HepG2 (cell line): ENCODE measurements at regions not wholly inside any gene's neighbourhood (a gene's known extent, or its start where the extent isn't known, plus 50 kb on each side); places are given as distances from the start of the nearest gene placed in this dataset.

ENCODE experiments used
- ATAC-seq: fragments of 200-7000 bp; cut with Tn5 transposase; 3 replicates; pipeline ENCODE4 v1.9.1; 2020; ENCODE audit warnings: mild to moderate bottlenecking, moderate library complexity
- BruUV-seq: library from RNA; stranded (reverse); fragments of 400-500 nt; replicated peaks from 2 replicates; lab custom pipeline; 2021; lab: Mats Ljungman, UMichigan
- CTCF ChIA-PET: fragments of 300-600 bp; formaldehyde crosslinking; extraction: SDS; loops from one replicate; lab custom pipeline; 2021; ENCODE audit warnings: low total read pairs, inconsistent platforms, low intra/inter-chr PET ratio; lab: Yijun Ruan, JAX
- POLR2A ChIA-PET: fragments of 350-600 bp; sonication (Branson Sonifier 250); formaldehyde crosslinking; loops from one replicate; lab custom pipeline; 2020; ENCODE audit warnings: antibody characterized with exemption, inconsistent platforms; lab: Yijun Ruan, JAX
- DNase-seq: peaks from one replicate; pipeline ENCODE4 v3.0.0-alpha.2; 2015; ENCODE audit warnings: low spot score
- FAIRE-seq: peaks from 3 replicates; lab custom pipeline; 2011; peaks lifted over from hg19 to GRCh38; lab: Jason Lieb, UNC
- H2AFZ ChIP-seq: one replicate; pipeline ENCODE4 v1.6.1; 2011; ENCODE audit warnings: low read length, inconsistent platforms
- H3K27ac ChIP-seq: fragments of 300-600 bp; 3 replicates; pipeline ENCODE4 v1.8.0; 2011; ENCODE audit warnings: mixed run types, mild to moderate bottlenecking, mixed read lengths, low read length, inconsistent platforms; ENCODE audit not compliant: insufficient read depth; ENCODE audit errors: extremely low read length
- H3K27me3 ChIP-seq, 2 experiments: fragments of 200-600 bp in 1 of 2; 2 replicates in 1 of 2; 3 replicates in 1 of 2; pipeline versions ENCODE4 v1.6.0 to v1.8.0; 2011; ENCODE audit warnings: low read length in 2 of 2, mild to moderate bottlenecking in 2 of 2, moderate library complexity in 2 of 2, inconsistent platforms in 1 of 2; ENCODE audit not compliant: insufficient read depth in 2 of 2, control insufficient read depth in 1 of 2
- H3K36me3 ChIP-seq, 2 experiments: fragments of 200-600 bp in 1 of 2; replicated peaks in 1 of 2; 2 replicates in 1 of 2; 3 replicates in 1 of 2; pipeline versions ENCODE4 v1.5.1 to v1.8.0; 2011; ENCODE audit warnings: low read length in 2 of 2, inconsistent platforms in 1 of 2; ENCODE audit not compliant: insufficient read depth in 2 of 2, control insufficient read depth in 1 of 2
- H3K4me1 ChIP-seq: 2 replicates; pipeline ENCODE4 v1.5.1; 2012; ENCODE audit warnings: low read length, inconsistent platforms; ENCODE audit not compliant: insufficient read depth
- H3K4me2 ChIP-seq: 2 replicates; pipeline ENCODE4 v1.6.0; 2011; ENCODE audit warnings: low read depth, low read length, inconsistent platforms
- H3K4me3 ChIP-seq, 3 experiments: fragments of 200-600 bp in 1 of 3; sonication (generic), shearing (Covaris generic) in 1 of 3; replicated peaks in 1 of 3; 2 replicates each; pipeline ENCODE4 v1.5.1; 2011 to 2016; ENCODE audit warnings: low read length in 3 of 3, inconsistent platforms in 2 of 3, low read depth in 2 of 3, mild to moderate bottlenecking in 2 of 3, control low read depth in 1 of 3, mixed read lengths in 1 of 3; ENCODE audit not compliant: insufficient read depth in 1 of 3
- H3K79me2 ChIP-seq: one replicate; pipeline ENCODE4 v1.6.1; 2011; ENCODE audit warnings: low read length, inconsistent platforms; ENCODE audit not compliant: insufficient read depth
- H3K9ac ChIP-seq: 2 replicates; pipeline ENCODE4 v1.6.0; 2011; ENCODE audit warnings: mild to moderate bottlenecking, low read depth, low read length, inconsistent platforms; ENCODE audit not compliant: insufficient read depth
- H3K9me3 ChIP-seq: 2 replicates; pipeline ENCODE4 v1.5.1; 2012; ENCODE audit warnings: mild to moderate bottlenecking, low read length
- H4K20me1 ChIP-seq: 2 replicates; pipeline ENCODE4 v1.6.0; 2011; ENCODE audit warnings: inconsistent platforms, mild to moderate bottlenecking, low read length, moderate library complexity; ENCODE audit not compliant: insufficient read depth
- CHD4 ChIP-seq: fragments of 200-600 bp; sonication (generic); IDR thresholded peaks from 2 replicates; pipeline ENCODE4 v1.7.0; 2017; ENCODE audit warnings: mild to moderate bottlenecking, low read length, borderline replicate concordance
- HDAC1 ChIP-seq: sonication (generic); formaldehyde crosslinking; IDR thresholded peaks from 2 replicates; pipeline ENCODE4 v1.5.1; 2020; ENCODE audit warnings: mild to moderate bottlenecking, missing genetic modification reagents
- PHF8 ChIP-seq: sonication (generic); formaldehyde crosslinking; IDR thresholded peaks from 2 replicates; pipeline ENCODE4 v1.5.0; 2020; ENCODE audit warnings: missing genetic modification reagents
- ZBTB42 ChIP-seq: sonication (generic); formaldehyde crosslinking; IDR thresholded peaks from 2 replicates; pipeline ENCODE4 v1.5.0; 2020; ENCODE audit warnings: mild to moderate bottlenecking, missing genetic modification reagents
- ZNF891 ChIP-seq: sonication (generic); formaldehyde crosslinking; IDR thresholded peaks from 2 replicates; pipeline ENCODE4 v1.5.0; 2020; ENCODE audit warnings: mild to moderate bottlenecking, missing genetic modification reagents
- WGBS: methylation state at CpG from one replicate; pipeline ENCODE4 v1.1.6; 2017; ENCODE audit warnings: low lambda C conversion rate; 5-methylcytosine and 5-hydroxymethylcytosine counted together
- in situ Hi-C: cut with HindIII; loops from 2 replicates; pipeline ENCODE4 v1.10.0; 2017; ENCODE audit warnings: low pct_unique_long_range_greater_than_20kb; ENCODE audit not compliant: extremely low pct_ligation_motif_present
- intact Hi-C: fragments of 100-400 bp; cut with micrococcal nuclease; formaldehyde crosslinking; loops from one replicate; pipeline ENCODE4 v1.10.0; 2022; ENCODE audit not compliant: unreplicated experiment

GRCh38 chr20:23138682-23139081 is 52.6 kb upstream of the CD93 start:
- no peak overlapping the region for H3K27ac ChIP-seq
- DNase-seq (no peak), ATAC-seq (no peak), FAIRE-seq (no peak)
- H2AFZ ChIP-seq, result no peak overlapping the region
- no peaks in the 10 kb centered on the region for H4K20me1 ChIP-seq
- H3K4me3 ChIP-seq, result no peak overlapping the region
- ChIA-PET POLR2A (no interaction called here), CTCF (no interaction called here)
- 20% methylated on average over 3 of the region's 3 CpGs for WGBS
- no peaks in the 10 kb centered on the region for H3K79me2 ChIP-seq
- no peak overlapping the region for H3K9ac ChIP-seq
- in situ Hi-C loops (no loop called here), intact Hi-C loops (no loop called here)
- no peak for TF ChIP-seq ZNF891 (CRISPR knock-in tag)
- H3K4me2 ChIP-seq, result no peak overlapping the region
- H3K27me3 ChIP-seq, result peaks cover 2 to 10% of the 10 kb centered on the region in 2 experiments; a peak in 1 of 5 replicates
- H3K4me1 ChIP-seq, result peaks cover 13% of the 10 kb centered on the region
- H3K36me3 ChIP-seq, result no peaks in the 10 kb centered on the region
- H3K9me3 ChIP-seq, result no peaks in the 10 kb centered on the region
- BruUV-seq, result no TSS peak

- H3K4me2 ChIP-seq, result no peak overlapping the region
- no peak for TF ChIP-seq PHF8
- TF ChIP-seq HDAC1, result no peak
- TF ChIP-seq CHD4, result no peak
- TF ChIP-seq ZBTB42 (CRISPR knock-in tag), result no peak
- H3K27ac ChIP-seq, result no peak overlapping the region
- no peak for DNase-seq
- H3K27me3 ChIP-seq, result peaks cover 2 to 10% of the 10 kb centered on the region in 2 experiments; a peak in 1 of 5 replicates
- intact Hi-C loops, result no loop called here
- H3K9ac ChIP-seq, result no peak overlapping the region
- no peaks in the 10 kb centered on the region for H3K36me3 ChIP-seq
- ATAC-seq, result no peak
- 10% methylated on average over 3 of the region's 3 CpGs for WGBS
- H2AFZ ChIP-seq, result no peak overlapping the region
- in situ Hi-C loops, result no loop called here
- H3K9me3 ChIP-seq, result no peaks in the 10 kb centered on the region
- ChIA-PET CTCF (no interaction called here), POLR2A (no interaction called here)
- H3K79me2 ChIP-seq, result no peaks in the 10 kb centered on the region
- peaks cover 8% of the 10 kb centered on the region for H3K4me1 ChIP-seq
- no TSS peak for BruUV-seq
- H4K20me1 ChIP-seq, result no peaks in the 10 kb centered on the region
- no peak for FAIRE-seq
- H3K4me3 ChIP-seq, result no peak overlapping the region
Measured at GRCh38 chr20:23138226-23138625, 52.1 kb upstream of the CD93 start.
